HG02840 (cell line): ENCODE measurements at regions not wholly inside any gene's neighbourhood (a gene's known extent, or its start where the extent isn't known, plus 50 kb on each side); places are given as distances from the start of the nearest gene placed in this dataset.
"Not testable (repeated sequence)": the region's sequence is repeated elsewhere in the genome, so short reads cannot be mapped to it uniquely, and the experiment has no call there.

Experiments
- ATAC-seq: cut with Tn5 transposase; IDR thresholded peaks from one replicate; pipeline ENCODE4 v1.9.1; 2021; ENCODE audit warnings: mild to moderate bottlenecking, moderate library complexity, moderate number of reproducible peaks; ENCODE audit not compliant: unreplicated experiment, low FRiP score

DNA sequence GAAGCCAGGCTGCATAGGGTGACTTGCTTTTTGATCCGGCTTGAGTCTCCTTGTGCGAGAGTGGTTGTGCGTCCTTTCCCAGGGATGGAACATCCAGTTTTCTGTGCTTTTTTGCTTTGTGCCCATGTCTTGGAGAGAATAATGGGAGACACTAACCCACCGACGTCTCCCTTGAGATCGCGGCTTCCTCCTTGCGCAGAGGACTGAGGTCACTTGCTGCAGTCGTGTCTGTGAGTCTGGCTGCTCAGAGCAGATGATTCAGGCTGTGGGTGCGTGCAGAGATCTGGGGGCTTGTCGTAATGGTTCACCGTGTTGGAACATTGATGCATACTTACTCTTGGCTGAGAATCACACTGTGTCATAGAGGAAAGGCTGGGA lies 164.5 kb upstream of the CACNA1E start:
- no peak for ATAC-seq

DNA sequence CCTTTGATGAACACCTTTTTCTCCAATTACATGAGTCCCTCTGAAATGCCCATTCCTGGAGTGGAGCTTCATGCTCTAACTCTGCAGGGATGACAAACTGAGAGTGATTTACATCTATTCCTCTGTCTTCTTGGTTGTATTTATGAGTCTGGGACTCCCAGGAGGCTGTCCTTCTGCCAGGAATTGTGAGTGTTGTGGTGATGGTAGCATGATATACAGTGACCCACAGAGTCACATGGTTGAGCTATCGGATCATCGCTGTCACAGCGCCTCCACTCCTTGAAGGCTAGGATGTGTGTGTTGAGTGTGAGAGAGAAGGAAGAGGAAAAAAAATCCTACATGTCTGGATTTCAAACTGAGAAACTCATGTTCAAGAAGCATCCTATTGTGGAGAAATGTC lies 163.4 kb upstream of the CACNA1E start:
- no peak for ATAC-seq

DNA sequence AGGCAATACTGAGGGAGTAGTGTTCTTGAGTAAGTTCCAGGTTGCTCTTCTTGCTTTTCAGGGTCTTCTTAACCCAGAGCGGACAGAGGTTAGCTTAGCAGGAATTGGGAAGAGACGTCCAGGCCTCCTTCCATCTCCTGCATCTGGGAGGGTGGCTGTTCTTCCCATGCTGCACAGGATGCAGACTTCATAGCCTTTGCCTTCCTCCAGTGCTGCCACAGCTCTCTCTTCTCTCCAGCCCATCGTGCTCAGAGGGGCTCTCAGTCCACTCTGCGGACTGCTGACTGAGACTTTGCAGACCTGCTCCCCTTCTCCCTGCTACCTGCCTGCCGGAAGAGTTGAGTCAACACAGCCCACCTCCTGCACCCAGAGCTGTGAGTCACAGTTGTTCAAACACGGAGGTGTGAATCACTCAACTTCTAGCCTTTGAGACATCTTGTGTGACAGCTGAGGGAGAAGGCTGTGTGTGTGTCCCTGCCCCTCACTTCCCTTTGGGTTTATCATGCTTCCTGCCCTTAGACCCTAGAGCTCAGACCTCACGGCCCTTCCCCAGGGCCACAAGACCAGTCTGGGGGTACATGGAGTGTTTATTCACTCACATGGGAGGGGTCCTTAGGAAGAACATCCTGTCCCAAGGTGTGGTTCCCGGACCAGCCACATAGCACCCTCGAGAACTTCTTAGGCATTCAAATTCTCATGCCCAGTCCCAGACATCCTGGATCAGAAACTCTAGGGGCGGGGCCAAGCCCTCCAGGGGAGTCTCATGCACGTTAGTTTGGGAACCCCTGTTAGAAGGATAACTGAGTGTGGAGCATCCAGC lies 158.3 kb upstream of the CACNA1E start:
- ATAC-seq = no peak

DNA sequence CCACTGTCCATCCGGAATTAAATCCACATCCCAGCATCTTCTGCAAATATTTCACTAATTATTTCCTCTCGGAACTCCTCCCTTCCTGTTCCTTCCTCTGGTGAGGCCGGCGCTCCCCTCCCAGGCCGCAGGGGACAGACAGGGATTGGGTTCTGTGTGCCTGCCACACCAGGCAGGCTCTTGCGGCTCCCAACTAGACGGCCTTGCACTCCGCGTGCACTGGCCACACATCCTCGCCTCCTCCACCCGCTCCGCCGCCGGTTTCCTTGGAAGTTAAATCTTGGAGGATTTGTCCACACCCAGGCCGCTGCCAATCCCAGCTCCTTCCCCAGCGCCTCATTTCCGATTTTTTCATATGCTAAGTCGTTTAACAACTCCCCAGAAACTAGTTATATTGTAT lies 157.6 kb upstream of the CACNA1E start:
- not testable (repeated sequence) for ATAC-seq

DNA sequence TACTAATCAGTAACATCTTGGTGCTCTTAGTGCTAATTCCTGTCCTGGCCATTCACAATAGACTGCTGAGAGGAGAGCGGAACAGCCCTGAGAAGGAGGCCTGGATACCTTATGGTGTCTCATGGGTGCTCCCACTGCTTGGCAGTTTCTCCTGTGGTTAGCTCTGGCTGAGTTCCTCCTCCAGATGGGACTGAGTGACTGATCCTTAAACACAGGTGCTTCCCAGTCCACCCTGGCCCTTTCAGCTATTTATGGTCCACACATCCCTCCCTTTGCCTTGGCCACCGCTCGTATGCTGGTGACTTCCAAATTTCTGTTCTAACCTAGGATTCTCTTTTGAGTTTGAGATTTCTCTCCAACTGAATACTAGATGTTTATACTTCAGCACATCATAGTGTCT lies 157.0 kb upstream of the CACNA1E start:
- ATAC-seq = no peak

DNA sequence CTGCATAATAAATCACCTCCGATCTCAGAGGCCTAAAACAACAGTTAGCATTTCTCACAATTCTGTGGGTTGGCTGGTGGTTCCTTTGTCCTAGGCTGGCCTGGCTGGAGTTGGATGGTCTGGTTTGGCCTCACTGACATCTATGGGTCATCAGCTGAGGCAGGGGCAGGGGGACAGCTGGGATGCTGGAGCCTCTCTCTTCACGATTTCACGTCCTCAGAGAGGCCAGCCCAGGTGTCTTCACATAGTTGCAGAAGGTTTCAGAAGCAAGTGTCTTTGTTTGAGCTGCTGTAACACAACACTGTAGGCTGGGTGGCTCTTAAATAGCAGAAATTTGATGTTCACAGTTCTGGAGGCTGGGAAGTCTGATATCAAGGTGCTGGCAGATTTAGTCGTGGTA lies 155.5 kb upstream of the CACNA1E start:
- no peak for ATAC-seq

DNA sequence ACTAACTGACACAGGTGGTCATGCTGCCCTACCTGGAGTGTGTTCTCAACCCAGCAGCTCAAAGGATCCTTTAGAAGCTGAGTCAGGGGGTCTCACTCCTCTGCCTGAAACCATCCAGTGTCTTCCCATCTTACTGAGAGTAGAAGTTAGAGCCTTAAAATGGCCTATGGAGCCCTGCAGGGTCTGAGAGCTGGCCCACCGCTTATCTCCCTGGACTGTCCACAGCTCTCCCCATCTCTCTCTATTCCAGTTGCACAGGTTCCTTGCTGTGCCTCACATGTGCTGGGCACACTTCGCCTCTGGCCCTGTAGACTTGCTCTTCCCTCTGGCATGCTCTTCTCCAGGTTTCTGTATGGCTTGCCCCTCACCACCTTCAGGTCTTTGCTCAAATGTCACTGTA lies 148.6 kb upstream of the CACNA1E start:
- ATAC-seq = no peak

DNA sequence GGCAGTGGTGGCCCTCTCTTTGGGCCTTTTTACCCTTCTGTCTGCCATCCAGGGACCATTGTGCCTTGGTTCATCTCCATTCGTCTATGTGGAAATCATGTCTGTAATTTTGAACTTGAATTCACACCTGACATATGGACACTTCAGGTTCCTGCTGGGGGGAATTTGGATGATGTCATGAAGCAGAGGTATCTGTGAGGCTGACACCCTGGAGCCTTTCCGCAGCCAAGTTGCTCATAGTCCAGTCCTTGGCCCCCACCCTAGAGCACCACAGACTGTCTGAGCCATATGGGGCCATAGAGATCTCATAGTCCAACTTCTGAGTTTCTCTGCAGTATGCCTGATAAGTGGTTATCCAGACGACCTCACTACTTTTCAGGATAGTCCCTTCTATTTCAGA lies 147.7 kb upstream of the CACNA1E start:
- ATAC-seq = no peak

DNA sequence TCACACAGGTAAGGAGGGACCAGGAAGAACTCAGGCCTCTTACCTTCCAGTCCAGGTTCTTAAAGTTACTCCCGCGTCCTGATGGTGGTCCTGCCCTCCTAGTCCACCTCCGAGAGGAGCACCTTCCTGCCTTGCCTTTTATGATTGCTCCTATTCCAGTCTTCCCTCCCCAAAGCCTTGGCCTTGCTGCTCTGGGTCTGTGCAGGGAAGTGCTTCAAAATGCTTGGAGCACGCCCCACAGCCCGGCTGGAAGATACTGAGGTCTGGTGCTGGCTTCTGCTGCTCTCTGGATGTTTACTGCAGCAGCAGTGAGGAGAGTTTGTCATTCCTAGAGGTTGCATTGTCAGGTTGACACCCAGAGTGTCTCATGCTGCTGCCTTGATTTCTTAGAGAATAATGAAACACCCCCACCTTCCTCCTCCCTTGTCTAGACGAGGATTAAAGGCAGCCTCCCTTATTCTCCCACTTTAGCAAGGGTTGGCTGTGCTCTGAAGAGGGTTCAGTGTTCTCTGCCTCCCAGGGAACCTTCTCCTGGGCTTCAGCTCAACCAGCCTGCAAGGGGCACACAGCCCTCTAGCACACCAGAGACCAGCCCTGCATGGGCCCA lies 142.2 kb upstream of the CACNA1E start:
- no peak for ATAC-seq

DNA sequence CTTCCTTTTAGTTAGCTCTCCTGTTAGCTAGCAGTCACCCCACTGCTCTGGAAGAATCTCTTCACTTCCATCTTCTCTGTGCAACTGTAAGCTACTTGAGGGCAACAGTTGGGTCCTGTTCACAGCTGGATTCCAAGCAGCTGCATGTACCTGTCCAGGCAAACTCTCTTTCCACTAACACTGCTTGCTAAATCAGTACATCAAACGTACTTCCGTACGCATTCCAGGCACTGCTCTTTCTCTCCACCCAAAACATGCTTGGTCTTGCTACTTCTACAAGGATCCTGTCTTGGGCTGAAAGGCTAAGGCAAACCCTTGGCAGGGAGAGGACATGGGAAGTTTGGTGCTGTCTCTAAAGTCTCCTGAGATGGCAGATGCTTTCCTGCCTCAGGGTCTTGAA lies 139.2 kb upstream of the CACNA1E start:
- no peak for ATAC-seq

DNA sequence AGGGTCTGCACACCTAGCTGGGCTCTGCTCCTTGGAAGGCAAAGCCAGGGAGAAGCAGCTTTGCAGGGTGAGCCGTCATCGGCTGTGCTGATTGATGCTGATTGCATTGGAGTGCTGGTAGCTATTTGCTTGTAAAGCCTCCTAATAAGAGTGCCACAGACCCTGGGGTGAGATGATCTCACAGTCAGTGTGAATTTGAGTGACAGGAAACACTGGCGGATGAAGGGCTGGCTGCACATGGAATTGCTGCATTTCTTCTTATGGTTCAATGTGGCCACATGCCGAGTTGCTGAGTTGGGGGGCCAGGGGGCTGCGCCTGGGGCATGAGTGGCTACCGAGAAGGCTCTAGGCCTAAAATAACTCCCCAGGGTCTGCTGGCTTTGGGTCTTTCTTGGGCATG lies 138.2 kb upstream of the CACNA1E start:
- no peak for ATAC-seq

DNA sequence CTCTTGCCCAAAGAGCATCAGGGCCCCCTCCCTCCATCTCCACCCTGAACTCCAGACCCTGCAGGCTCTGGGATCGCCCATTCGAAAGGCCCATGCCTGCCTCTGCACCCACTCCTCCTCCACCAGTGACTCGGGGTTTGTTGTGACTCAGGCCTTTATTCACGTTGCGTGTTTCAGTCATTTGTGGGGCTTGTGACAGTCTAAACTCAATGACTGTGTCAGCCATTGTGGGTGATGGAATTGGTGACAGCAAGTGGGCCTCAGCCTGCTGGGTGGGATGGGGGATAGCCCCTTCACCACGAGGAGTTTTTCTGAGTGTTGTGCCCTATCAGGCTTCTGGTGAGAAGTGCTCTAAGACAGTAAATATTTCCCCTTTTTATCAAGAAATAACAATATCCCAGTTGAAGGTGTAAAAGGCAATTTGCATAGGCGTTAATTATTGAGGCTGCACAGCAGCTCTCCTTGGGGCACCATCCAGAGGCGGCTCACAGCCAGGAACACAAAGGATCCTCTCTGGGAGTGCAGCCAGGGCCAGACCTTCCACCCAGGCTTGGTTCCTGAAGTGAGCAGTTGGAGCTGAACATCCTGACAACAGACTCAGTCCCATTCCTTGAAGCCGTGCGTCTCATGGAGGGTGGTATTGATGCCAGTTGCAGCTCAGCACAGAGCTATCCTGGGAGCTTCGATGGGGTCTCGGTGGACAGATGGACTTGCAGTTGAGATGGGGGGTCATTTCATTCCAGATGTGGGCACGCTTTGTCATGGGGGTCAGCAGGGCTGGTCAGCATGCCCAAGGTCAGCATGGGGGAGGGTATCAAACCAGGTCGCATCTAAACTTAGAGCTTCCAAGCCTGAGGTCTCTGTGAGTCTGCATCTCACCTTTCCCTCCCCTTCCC lies 135.6 kb upstream of the CACNA1E start:
- ATAC-seq = no peak

DNA sequence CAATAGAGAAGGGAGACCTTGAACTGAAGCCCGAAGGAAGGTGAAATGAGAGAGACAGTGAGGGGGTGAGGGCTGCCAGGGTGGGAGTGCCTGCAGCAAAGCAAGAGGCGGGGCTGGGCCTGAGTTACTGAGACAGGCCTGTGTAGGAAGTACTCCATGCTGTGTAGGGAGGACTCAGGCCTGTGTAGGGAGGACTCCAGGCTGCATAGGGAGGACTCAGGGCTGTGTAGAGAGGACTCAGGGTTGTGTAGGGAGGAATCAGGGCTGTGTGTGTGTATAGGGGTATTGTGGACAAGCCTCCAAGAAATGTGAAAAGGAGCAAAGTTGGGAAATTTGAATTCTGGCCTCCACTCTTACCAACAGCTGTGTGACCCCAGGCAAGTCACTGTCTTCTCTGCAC lies 133.8 kb upstream of the CACNA1E start:
- ATAC-seq = no peak

DNA sequence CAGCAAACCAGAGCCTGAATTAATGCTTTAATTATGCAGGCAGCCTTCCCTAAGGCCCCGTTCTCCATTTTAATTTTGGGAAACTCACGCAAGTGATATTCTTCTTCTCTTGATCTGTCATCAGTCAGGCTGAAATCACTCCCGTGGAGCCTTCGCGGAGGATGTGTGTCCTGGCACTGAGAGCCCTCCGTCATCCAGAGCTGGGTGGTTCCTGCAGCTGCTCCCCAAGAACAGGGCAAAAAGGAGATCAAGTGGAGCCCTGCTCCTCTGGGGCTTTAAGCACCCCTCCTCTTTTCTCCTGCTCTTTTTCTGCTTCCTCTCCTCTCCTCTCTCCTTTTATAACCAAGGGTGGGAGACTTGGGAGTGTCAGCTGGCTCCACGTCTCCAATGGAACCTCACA lies 133.2 kb upstream of the CACNA1E start:
- ATAC-seq = no peak

DNA sequence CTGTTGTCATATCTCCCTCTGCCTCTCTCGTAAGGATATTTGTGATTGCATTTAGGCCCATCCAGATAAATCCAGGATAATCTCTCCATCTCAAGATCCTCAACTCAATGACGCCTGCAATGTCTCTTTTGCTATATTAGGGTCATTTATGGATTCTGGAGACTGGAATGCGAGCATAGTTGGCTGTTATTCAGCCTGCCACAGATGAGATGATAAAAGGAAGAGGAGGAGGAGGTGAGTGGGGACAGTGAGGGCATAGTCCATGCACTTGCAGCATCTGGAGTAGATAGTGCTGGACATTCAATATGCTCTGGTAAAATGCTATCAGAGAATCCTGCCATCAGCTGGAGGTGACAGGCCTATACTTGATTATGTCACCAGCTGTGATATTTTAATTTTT lies 131.6 kb upstream of the CACNA1E start:
- no peak for ATAC-seq

DNA sequence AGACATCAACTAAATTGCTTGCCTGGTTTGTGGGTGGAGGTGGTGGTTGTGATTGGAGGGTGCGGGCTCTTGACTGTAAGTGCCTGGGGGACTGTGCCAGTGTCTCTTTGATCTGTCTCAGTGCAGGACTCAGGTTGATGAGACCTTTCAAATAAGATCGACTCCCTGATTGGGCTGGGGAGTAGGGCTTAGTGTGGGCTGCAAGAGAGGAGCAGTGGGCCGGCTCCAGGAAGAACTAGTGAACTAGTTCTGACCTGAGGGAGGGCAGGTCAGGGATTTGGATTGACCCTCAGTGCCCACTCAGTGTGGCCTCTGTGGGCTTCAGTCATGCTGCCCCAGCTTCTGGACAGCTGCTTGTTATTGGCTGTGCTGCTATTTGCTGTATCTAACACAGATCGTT lies 130.6 kb upstream of the CACNA1E start:
- no peak for ATAC-seq

DNA sequence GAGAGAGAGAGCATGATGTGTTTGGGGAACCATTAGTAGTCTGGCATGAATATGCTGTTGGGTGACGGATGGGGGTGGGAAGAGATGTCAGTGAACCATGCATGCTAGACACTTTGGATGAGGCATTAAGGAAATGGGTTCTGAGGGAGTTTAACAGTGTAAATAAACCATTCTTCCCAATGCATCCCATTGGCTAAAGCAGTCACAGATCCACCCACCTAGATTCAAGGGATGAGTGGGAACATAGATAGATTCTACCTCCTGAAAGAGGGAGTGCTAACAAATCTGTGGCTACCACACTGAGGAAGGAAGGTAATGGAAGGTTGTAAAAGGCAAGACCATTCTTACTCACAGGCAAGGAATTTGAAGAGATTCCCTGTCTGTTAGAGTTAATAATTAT lies 129.8 kb upstream of the CACNA1E start:
- no peak for ATAC-seq

DNA sequence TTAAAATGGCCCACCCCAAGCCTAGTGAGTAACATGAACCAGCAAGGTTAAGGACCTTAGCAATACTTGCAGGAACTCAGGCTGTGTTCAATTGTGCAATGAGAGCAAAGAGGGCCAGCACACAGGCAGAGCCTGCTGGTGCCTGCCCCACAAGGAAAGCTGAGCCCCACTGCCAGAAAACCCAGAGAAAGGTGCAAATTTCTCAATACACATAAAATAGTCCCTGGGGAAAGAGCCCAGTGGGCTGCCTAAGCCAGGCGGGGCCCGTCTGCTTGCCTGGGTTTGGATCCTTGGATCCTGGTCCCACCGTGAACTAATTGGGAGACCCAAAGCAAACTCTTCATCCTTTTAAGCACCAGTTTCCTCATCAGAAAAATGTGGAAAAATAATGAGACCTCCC lies 128.5 kb upstream of the CACNA1E start:
- ATAC-seq = no peak

DNA sequence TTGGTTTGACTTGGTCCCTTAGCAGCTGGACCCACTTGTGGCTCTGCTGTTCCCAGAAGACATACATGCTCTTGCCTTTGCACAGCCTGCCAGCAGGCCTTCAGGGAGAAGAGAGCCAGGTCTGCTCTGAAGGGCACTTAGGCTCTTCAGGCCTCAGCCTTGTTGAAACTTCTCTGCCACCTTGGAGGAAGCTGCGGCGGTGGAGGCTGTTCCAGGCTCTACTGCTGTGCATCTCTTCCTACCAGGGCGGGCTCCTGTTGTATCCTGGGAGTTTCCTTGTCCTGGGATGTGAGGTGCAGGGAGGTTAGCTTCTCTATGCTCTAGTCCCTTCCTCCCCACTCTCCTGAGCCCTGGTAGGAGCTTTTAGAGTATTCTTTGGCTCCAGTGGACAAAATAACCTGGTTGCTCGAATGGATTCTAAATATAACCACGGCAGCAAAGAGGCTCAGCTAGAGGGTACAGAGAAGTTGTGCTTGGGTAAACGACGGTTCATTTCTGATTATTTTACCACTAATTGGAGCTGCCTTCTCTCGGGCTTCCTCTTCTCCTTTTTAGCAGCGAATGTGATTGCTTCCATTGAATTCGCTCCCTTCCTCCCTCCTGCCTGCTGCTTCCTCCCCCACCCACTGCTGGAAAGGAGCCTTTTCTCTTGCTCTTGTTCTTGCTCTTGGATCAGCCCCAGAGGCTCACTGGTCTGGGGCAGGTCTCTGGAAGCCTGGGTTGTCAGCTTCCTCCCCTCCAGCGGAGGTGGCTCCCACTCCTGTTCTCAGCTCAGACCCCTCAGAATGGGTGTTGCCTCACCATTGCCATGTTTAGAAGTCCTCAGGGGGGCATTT lies 126.6 kb upstream of the CACNA1E start:
- ATAC-seq = no peak

DNA sequence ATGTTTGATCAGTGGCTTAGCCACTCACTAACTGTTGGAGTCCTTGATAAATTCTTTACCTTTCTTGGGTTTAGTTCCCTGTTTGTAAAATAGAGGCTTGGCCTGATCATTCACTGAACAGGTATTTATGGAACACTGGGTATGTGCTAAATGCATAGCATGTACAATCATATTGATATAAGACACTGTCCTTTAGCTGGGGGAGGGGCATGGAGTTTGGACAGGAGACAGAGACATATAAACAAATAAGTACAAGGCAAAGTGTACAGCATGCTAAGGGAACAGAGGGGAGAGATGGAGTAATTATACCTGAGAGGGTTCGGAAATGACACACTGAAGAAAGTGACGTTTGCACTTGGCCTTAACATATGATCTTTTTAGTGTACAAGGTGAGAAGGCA lies 124.3 kb upstream of the CACNA1E start:
- no peak for ATAC-seq

DNA sequence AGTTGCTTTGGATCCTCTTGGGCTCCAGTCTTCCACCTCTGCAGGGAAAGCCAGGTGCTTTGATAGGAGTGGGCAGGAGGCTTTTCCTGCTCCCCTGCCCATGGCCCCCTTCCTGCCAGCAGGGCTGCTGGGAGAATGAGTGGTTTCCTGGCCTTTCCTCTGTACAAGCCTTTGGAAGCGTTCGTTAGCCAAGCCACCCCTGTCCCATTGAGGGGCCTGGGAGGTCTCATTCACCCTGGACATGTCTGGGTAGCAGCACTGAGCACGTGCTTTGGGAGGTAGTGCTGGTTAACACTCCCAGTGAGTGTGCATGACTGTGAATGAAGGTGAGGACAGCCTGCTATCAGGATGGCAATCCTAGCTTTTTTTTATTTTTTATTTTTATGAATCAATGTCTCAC lies 118.5 kb upstream of the CACNA1E start:
- no peak for ATAC-seq
